Kidney (tissue), 13 donors: ENCODE measurements at regions not wholly inside any gene's neighbourhood (a gene's known extent, or its start where the extent isn't known, plus 50 kb on each side); places are given as distances from the start of the nearest gene placed in this dataset.

ENCODE experiments used
- DNase-seq, 5 donors: peaks; one replicate each; pipeline ENCODE4 v3.0.0-alpha.2; 2013 to 2020
- FAIRE-seq: peaks from 2 replicates; lab custom pipeline; 2012; peaks lifted over from hg19 to GRCh38; lab: Jason Lieb, UNC
- H3K27ac ChIP-seq, 2 donors: one replicate each; pipeline ENCODE4 v1.7.0; 2013; ENCODE audit warnings: low read depth in 2 of 2, low read length in 2 of 2, inconsistent platforms in 1 of 2
- H3K27me3 ChIP-seq: one replicate; pipeline ENCODE4 v1.7.1; 2013; ENCODE audit warnings: low read length, inconsistent platforms; ENCODE audit not compliant: control insufficient read depth, insufficient read depth
- H3K36me3 ChIP-seq, 3 donors: one replicate each; pipeline versions ENCODE4 v1.7.0 to v1.7.1; 2013; ENCODE audit warnings: low read length in 3 of 3, control low read depth in 1 of 3, inconsistent platforms in 1 of 3; ENCODE audit not compliant: insufficient read depth in 3 of 3, control insufficient read depth in 2 of 3
- H3K4me1 ChIP-seq, 3 donors: one replicate each; pipeline versions ENCODE4 v1.7.0 to v1.7.1; 2013; ENCODE audit warnings: low read length in 3 of 3, inconsistent platforms in 1 of 3, low read depth in 1 of 3; ENCODE audit not compliant: control insufficient read depth in 2 of 3, insufficient read depth in 2 of 3
- H3K4me3 ChIP-seq, 3 donors: one replicate each; pipeline versions ENCODE4 v1.7.0 to v1.8.1; 2013; ENCODE audit warnings: low read length in 3 of 3, control low read depth in 1 of 3, inconsistent platforms in 1 of 3
- H3K9ac ChIP-seq, 3 donors: one replicate each; pipeline versions ENCODE4 v1.7.0 to v1.7.1; 2013; ENCODE audit warnings: low read length in 3 of 3, control low read depth in 1 of 3, inconsistent platforms in 1 of 3
- H3K9me3 ChIP-seq, 3 donors: one replicate each; pipeline versions ENCODE4 v1.7.0 to v1.7.1; 2013; ENCODE audit warnings: low read length in 3 of 3, control low read depth in 1 of 3, inconsistent platforms in 1 of 3; ENCODE audit not compliant: control insufficient read depth in 2 of 3, insufficient read depth in 1 of 3
- intact Hi-C: fragments of 100-400 bp; cut with DNase I; formaldehyde crosslinking; loops from one replicate; pipeline ENCODE4 v1.11.1; 2022
- TF ChIP-seq, protein P1 (sequence below): IDR thresholded peaks from 3 replicates; pipeline ENCODE4 v1.5.1; 2012; ENCODE audit warnings: mild to moderate bottlenecking, moderate library complexity, borderline replicate concordance; ENCODE audit not compliant: insufficient read depth; ENCODE audit errors: extremely low read depth
- donor health status: control.
- donor health status: control.
- donor health status: control.
- donor health status: control.
- donor health status: control.
- donor health status: DM: yes; HTN: yes; CAD: no.
- donor health status: Normal renal cell carcinoma (clear cell type).

DNA sequence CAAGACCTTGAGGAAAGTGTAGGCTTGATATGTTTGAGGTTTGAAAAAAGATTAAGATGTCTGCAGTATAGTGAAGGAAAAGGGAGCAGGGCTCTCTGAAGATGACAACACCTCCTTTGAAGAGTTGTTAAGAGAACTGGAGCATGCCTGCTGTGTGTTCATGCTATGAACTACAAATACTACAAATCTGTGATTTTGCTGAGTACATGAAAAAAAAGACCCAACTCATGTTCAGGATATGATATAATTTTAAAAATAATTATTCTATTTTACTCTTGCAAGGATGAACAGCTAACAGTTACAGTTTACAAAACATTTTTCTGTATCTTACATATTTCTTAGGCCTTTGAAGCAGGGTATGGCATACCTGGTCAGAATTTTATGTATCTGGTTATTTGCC, 305.4 kb upstream of the CWC22 start:
- FAIRE-seq = no peak
- Histone ChIP-seq H3K4me3 (no peak overlapping the region), H3K27me3 (no peaks in the 10 kb centered on the region), H3K36me3 (no peaks in the 10 kb centered on the region), H3K4me1 (no peaks in the 10 kb centered on the region), H3K9ac (no peak overlapping the region), H3K27ac (no peak overlapping the region), H3K9me3 (no peaks in the 10 kb centered on the region)
- intact Hi-C loops = no loop called here
- TF ChIP-seq, protein P1, sequence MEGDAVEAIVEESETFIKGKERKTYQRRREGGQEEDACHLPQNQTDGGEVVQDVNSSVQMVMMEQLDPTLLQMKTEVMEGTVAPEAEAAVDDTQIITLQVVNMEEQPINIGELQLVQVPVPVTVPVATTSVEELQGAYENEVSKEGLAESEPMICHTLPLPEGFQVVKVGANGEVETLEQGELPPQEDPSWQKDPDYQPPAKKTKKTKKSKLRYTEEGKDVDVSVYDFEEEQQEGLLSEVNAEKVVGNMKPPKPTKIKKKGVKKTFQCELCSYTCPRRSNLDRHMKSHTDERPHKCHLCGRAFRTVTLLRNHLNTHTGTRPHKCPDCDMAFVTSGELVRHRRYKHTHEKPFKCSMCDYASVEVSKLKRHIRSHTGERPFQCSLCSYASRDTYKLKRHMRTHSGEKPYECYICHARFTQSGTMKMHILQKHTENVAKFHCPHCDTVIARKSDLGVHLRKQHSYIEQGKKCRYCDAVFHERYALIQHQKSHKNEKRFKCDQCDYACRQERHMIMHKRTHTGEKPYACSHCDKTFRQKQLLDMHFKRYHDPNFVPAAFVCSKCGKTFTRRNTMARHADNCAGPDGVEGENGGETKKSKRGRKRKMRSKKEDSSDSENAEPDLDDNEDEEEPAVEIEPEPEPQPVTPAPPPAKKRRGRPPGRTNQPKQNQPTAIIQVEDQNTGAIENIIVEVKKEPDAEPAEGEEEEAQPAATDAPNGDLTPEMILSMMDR = no peak
- DNase-seq = no peak

DNA sequence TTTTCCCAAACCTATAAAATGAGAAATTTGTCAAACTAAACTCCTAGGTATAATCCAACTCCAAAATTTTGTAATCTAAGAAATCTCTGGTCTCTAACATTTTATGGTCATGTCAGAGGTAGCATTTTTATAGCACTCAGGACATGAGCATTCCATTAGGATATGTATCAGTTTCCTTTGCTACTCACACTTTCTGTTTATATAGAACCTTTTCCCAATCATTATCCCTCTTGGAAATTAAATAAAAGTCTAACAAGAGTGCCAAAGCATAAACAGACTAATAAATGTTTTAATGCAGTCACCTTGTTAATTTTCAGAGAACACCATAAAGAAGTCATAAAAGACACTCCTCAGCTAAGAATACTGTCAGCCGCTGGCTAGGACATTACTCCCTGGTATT, 300.0 kb upstream of the CWC22 start:
- no peak overlapping the region for H3K4me3 ChIP-seq
- DNase-seq (no peak), FAIRE-seq (no peak)
- TF ChIP-seq, protein P1 = no peak
- H3K36me3 ChIP-seq = no peaks in the 10 kb centered on the region
- H3K27ac ChIP-seq = no peak overlapping the region
- intact Hi-C loops = no loop called here
- H3K9ac ChIP-seq = no peak overlapping the region
- H3K27me3 ChIP-seq = no peaks in the 10 kb centered on the region
- no peaks in the 10 kb centered on the region for H3K9me3 ChIP-seq
- H3K4me1 ChIP-seq = no peaks in the 10 kb centered on the region

DNA sequence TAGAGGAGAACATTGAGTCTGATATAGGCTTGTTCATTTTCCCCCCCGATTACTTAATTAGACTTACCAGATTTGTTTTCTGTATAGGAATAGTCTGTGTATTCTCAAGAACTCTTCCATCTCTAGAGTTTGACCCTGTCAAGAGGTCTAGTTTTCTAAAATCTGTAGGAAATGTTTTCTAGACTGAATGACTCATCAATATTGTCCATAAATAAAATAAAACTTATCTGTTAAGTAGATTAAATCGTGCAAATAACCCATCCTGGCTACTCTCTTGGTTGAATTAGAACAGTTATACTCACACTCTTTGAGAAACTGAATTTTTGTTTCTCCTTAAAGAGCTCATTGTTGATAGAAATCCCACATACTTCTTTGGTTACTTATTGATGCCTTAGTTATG, 299.2 kb upstream of the CWC22 start:
- H3K4me3 ChIP-seq = no peak overlapping the region
- TF ChIP-seq, protein P1 = no peak
- no peak overlapping the region for H3K9ac ChIP-seq
- intact Hi-C loops = no loop called here
- no peak overlapping the region for H3K27ac ChIP-seq
- FAIRE-seq = no peak
- H3K36me3 ChIP-seq = no peaks in the 10 kb centered on the region
- no peaks in the 10 kb centered on the region for H3K4me1 ChIP-seq
- no peaks in the 10 kb centered on the region for H3K27me3 ChIP-seq
- H3K9me3 ChIP-seq = no peaks in the 10 kb centered on the region
- no peak for DNase-seq
